Neural crest cell (in vitro differentiated cells): ENCODE measurements at regions not wholly inside any gene's neighbourhood (a gene's known extent, or its start where the extent isn't known, plus 50 kb on each side); places are given as distances from the start of the nearest gene placed in this dataset.

Experiments used
- DNase-seq: peaks from one replicate; pipeline ENCODE4 v3.0.0; 2021; ENCODE audit warnings: low read depth, mixed read lengths, low spot score
- H3K27ac Mint-ChIP-seq: one replicate; pipeline ENCODE4 v1.8.0; 2021; ENCODE audit warnings: mild to moderate bottlenecking, mixed read lengths; ENCODE audit not compliant: unreplicated experiment
- H3K27me3 Mint-ChIP-seq: 2 replicates; pipeline ENCODE4 v1.8.0; 2021; ENCODE audit warnings: low read depth, mild to moderate bottlenecking, mixed read lengths
- H3K36me3 Mint-ChIP-seq: 2 replicates; pipeline ENCODE4 v1.8.0; 2021; ENCODE audit warnings: low read depth, mild to moderate bottlenecking, mixed read lengths
- H3K4me1 Mint-ChIP-seq: 2 replicates; pipeline ENCODE4 v1.8.0; 2021; ENCODE audit warnings: mixed read lengths
- H3K4me3 Mint-ChIP-seq: one replicate; pipeline ENCODE4 v1.8.0; 2021; ENCODE audit warnings: mild to moderate bottlenecking, mixed read lengths
- H3K9me3 Mint-ChIP-seq: 2 replicates; pipeline ENCODE4 v1.8.0; 2021; ENCODE audit warnings: mixed read lengths
- TF ChIP-seq, protein P1 (sequence below): fragments of 200-600 bp; sonication (generic); conservative IDR thresholded peaks from 2 replicates; pipeline ENCODE4 v1.5.0; 2021; ENCODE audit warnings: antibody characterized with exemption, mild to moderate bottlenecking

DNA sequence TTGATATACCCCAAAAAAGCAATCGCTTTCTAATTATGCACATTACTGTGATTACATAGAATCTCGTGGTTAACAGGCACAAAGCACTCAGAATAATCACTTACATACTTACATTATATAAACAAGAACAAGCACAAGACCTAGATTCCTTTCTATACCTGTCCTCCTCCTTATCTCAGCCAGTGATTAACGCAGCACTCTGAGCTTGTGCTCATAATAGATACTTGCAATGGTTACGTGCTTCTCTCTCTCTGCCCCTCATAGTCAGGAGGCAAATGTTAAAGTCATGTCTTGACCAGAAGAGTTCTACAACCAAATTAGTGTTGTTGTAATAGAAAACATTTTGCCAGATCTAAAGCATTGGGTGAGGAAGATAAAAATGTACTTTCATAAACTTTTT, 342.2 kb upstream of the PKDCC start:
- peaks cover 25% of the 10 kb centered on the region for H3K4me1 Mint-ChIP-seq
- TF ChIP-seq, protein P1, sequence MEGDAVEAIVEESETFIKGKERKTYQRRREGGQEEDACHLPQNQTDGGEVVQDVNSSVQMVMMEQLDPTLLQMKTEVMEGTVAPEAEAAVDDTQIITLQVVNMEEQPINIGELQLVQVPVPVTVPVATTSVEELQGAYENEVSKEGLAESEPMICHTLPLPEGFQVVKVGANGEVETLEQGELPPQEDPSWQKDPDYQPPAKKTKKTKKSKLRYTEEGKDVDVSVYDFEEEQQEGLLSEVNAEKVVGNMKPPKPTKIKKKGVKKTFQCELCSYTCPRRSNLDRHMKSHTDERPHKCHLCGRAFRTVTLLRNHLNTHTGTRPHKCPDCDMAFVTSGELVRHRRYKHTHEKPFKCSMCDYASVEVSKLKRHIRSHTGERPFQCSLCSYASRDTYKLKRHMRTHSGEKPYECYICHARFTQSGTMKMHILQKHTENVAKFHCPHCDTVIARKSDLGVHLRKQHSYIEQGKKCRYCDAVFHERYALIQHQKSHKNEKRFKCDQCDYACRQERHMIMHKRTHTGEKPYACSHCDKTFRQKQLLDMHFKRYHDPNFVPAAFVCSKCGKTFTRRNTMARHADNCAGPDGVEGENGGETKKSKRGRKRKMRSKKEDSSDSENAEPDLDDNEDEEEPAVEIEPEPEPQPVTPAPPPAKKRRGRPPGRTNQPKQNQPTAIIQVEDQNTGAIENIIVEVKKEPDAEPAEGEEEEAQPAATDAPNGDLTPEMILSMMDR: no peak
- H3K4me3 Mint-ChIP-seq: no peak overlapping the region
- no peaks in the 10 kb centered on the region for H3K27me3 Mint-ChIP-seq
- no peak for DNase-seq
- H3K27ac Mint-ChIP-seq: no peak overlapping the region
- H3K36me3 Mint-ChIP-seq: peaks cover 2% of the 10 kb centered on the region
- no peaks in the 10 kb centered on the region for H3K9me3 Mint-ChIP-seq

DNA sequence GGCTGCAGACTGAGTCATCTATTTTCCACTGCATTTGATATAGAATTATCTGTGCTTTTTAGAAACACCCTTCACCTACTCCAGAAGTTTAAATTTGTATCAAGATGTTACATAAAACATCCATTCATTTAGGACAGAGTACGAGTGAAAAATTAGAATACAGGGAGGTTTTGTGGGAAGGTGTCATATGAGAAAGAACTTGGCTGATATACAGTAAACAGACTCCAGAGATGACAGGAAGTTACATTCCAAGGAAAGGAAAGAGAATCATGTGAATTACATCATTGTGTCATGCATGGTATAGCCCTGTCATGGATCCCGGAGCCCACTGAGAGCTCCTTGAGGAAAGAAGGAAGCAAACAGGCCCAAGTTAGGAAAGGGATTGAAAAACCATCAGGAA, 341.5 kb upstream of the PKDCC start:
- TF ChIP-seq, protein P1: no peak
- Mint-ChIP-seq H3K36me3 (peaks cover 2% of the 10 kb centered on the region), H3K4me3 (no peak overlapping the region), H3K27me3 (no peaks in the 10 kb centered on the region), H3K4me1 (peaks cover 30% of the 10 kb centered on the region), H3K9me3 (no peaks in the 10 kb centered on the region), H3K27ac (no peak overlapping the region)
- DNase-seq: no peak

GRCh38 chr2:41707790-41708451, 339.9 kb upstream of the PKDCC start:
- H3K36me3 Mint-ChIP-seq: peaks cover 2% of the 10 kb centered on the region
- peak overlapping the region; percentile 46 for H3K27ac Mint-ChIP-seq

DNA sequence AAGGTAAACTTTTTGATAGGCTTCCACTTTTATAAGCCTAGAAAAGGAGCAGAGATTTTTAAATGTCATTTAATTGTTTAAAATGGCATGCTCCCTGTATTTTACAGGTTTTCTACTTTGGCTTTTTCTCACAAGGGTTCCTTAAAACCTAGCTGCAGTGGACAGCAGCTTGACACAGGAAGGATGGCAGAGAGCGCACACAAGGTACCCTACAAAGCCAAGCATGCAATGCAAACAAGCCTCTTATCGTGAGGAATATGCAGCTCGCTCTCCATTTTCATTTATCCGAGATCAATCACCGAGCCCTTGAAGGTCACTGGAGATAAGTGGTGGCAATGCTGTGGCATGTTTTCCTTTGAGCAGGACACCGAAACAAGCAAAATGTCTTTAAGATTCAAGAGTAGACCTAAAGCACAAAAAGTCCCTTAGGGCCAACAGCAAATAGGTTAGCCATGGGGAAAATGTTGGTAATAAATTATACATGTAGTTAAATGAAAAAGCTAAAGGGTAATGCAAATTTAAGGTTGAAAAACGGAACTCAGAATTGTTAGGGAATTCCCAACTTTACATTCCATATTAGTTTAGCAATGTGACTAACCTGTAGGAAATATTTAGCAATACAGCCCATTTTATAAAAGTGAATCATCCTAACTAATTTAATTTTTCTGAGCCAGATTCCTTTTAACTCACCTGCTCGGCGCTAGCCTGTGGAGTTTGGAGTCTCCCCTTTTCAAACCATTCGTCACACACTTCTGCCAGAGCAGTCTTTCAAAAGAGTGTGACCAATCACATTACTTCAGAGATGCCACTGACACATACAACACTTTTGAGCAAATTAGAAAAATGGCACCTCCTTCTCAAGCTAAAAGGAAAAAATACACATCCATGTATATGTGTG, 337.9 kb upstream of the PKDCC start:
- no peaks in the 10 kb centered on the region for H3K27me3 Mint-ChIP-seq
- peaks cover 51% of the 10 kb centered on the region for H3K4me1 Mint-ChIP-seq
- H3K36me3 Mint-ChIP-seq: peaks cover 2% of the 10 kb centered on the region

More at GRCh38 chr2:41707790-41708451, 339.9 kb upstream of the PKDCC start:
- H3K9me3 Mint-ChIP-seq: no peaks in the 10 kb centered on the region
- H3K4me1 Mint-ChIP-seq: peaks cover 43% of the 10 kb centered on the region
- no peaks in the 10 kb centered on the region for H3K27me3 Mint-ChIP-seq
- TF ChIP-seq, protein P1: no peak
- H3K4me3 Mint-ChIP-seq: no peak overlapping the region
- DNase-seq: no peak

GRCh38 chr2:41710944-41711343, 336.9 kb upstream of the PKDCC start:
- peaks cover 55% of the 10 kb centered on the region for H3K4me1 Mint-ChIP-seq
- H3K9me3 Mint-ChIP-seq: peaks cover 3% of the 10 kb centered on the region
- no peak overlapping the region for H3K27ac Mint-ChIP-seq
- H3K4me3 Mint-ChIP-seq: no peak overlapping the region
- H3K27me3 Mint-ChIP-seq: no peaks in the 10 kb centered on the region
- TF ChIP-seq, protein P1: no peak
- no peak for DNase-seq
- peaks cover 2% of the 10 kb centered on the region for H3K36me3 Mint-ChIP-seq

More for the DNA sequence above, 337.9 kb upstream of the PKDCC start:
- Mint-ChIP-seq H3K27ac (no peak overlapping the region), H3K9me3 (no peaks in the 10 kb centered on the region), H3K4me3 (no peak overlapping the region)
- DNase-seq: no peak
- TF ChIP-seq, protein P1: no peak
